Stimulated activated CD4-positive, alpha-beta T cell treated with anti-CD3 and anti-CD28 coated beads, Interleukin-4, amount 100 ng/mL, for 48 hours (primary cell): ENCODE measurements at regions not wholly inside any gene's neighbourhood (a gene's known extent, or its start where the extent isn't known, plus 50 kb on each side); places are given as distances from the start of the nearest gene placed in this dataset.
"Not testable (repeated sequence)": the region's sequence is repeated elsewhere in the genome, so short reads cannot be mapped to it uniquely, and the experiment has no call there.

Experiments used
- DNase-seq, 2 donors: peaks; one replicate each; pipeline ENCODE4 v3.0.0-alpha.2; 2020; ENCODE audit warnings: low read depth in 2 of 2

- no peak for DNase-seq
These were observed 200.6 kb upstream of the ROBO1 start for GRCh38 chr3:79968418-79968817.

DNA sequence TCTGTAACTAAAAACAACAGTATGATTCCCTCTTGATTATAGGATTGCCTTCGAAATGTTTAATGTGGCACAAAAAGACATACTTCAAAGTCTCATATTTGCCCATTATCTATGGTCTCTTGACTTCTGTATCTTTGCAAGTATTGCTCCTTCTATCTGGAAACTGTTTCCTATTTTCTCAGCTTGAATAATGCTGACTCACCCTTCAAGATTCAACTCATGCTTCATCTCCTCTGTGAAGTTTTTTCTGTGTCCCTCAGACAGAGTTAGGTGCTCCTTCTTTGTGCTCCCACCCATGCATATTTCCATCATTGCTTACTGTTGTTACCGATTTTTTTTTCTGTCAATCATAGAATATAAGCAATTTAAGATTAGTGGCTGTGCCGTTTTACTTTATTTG is 192.8 kb upstream of the ROBO1 start:
- no peak for DNase-seq

- DNase-seq: no peak
These were observed 189.3 kb upstream of the ROBO1 start for GRCh38 chr3:79957066-79957465.

DNA sequence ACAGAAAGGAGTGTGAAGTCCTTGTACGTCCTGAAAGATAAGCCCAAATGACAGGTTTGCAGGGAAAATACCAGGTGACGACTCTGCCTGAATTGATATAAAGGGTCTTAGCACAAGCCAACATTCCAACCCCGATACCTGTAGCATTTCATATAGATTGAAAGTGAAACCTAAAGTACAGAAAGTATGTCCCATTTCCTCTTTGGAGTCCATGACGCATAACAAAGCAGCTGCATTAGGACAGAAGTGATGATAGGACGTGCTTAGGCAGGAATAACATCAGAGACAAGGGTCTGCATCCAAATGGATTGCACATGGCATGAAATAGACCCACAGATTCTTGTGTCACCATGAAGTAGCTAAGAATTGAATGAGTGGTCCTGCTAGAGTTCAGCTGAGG is 187.0 kb upstream of the ROBO1 start:
- no peak for DNase-seq

DNA sequence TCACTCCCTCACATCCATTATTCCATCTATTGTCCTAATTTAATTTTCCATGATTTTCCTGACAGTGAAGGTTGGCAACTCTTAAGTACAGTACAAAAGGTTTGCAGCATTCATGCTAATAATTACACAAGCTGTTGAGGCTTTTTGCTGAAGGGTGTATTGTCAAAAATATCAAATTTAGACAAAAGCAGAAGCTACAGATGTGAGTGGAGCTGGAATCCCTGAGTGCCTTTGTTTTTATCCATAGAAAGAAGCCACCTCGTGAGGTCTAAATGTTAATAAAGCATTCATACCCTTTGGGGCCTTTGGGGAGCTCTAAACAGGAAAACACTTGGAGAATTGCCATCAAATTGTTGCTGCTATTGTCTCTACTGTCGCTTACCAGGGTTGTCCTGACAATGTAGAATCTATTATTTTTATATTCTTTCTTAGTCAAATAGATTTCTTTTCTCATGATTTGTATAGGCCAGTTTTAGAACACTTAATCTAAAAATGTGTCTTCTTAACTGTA is 185.8 kb upstream of the ROBO1 start:
- DNase-seq: no peak

GRCh38 chr3:79951426-79951825 is 183.6 kb upstream of the ROBO1 start:
- DNase-seq: not testable (repeated sequence)

GRCh38 chr3:79947957-79948356 is 180.2 kb upstream of the ROBO1 start:
- no peak for DNase-seq

DNA sequence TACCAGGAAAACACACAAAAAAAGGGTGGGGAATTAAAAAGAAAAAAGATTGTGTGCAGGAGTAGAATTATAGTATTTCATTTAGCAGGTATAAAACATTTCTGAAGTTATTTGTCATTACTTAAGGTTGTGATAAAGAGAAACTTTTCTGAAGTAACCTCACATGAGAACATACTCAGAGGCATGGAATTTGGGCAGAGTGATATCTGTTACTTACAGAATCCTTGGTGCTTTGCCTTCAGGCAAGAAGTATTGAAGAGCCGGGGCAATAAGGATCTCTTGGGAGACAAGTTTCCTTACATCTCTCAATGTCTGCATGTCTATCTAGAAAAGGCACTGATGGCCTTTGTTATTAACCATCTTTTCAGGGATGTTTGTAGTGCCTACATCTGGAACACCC is 179.7 kb upstream of the ROBO1 start:
- DNase-seq: no peak

- DNase-seq: no peak
These were observed 169.8 kb upstream of the ROBO1 start for GRCh38 chr3:79937567-79937966.

DNA sequence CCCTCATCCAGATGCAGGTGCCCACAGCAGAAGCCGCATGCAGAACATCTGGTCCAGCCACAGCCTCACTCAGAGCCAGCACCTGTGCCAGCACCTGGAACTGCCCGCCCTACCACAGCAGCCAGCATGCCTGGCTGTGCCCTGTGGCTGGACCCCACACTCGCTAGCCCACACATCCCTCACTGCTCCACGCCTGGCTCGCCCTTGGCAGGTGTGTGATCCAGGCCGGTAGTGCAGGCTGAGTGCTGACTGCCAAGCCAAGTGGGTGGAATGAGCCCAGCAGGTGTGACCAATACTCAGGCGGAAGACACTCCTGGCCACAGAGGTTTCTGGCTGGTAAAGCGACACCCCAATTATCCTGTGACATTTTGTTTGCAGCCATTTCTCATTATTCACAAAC is 162.4 kb upstream of the ROBO1 start:
- no peak for DNase-seq

- DNase-seq: no peak
These were observed 161.1 kb upstream of the ROBO1 start for GRCh38 chr3:79928687-79929408.

- no peak for DNase-seq
These were observed 158.7 kb upstream of the ROBO1 start for GRCh38 chr3:79926522-79926921.

GRCh38 chr3:79922633-79923032 is 154.8 kb upstream of the ROBO1 start:
- DNase-seq: no peak

GRCh38 chr3:79917561-79917960 is 149.8 kb upstream of the ROBO1 start:
- no peak for DNase-seq

DNA sequence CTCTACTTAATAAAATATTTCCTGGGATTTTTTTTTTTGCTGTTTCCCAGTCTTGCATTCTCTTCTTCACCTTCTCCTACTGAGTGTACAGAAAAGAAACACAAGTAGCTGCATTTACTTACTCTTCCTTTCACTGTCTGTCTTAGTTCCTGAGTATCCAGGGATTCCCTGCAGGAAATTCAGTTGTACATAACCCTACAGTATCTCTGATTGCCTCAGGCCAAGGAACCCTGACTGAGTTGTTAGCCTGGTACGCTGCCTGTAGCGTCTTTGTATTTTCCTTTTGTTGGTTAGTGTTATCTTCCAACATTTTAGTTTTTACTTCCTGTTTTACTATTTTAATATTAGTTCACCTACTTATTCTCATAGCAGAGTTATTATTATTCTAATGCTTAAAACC is 142.5 kb upstream of the ROBO1 start:
- DNase-seq: no peak

- DNase-seq: no peak
These were observed 138.3 kb upstream of the ROBO1 start for GRCh38 chr3:79906106-79906505.

- no peak for DNase-seq
These were observed 134.4 kb upstream of the ROBO1 start for GRCh38 chr3:79902151-79902550.

DNA sequence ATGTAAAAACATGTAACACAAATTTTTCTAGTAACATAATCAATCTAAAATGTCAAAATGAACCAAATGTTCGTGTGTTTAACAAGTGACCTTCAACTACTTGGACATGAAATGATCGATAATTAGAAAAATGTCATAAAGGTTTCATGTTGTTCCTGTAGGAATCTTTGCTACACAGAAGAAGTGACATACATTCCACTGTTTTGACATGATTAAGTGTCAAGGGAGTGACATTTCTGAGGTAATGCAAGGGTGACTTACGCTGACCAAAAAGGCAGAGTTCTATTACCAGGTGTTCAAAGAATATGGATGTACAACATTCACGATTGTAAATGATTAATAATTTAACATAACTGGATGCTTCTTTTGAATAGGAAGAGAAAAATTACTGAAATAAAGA is 131.1 kb upstream of the ROBO1 start:
- DNase-seq: no peak

- no peak for DNase-seq
These were observed 128.3 kb upstream of the ROBO1 start for GRCh38 chr3:79896086-79896485.

DNA sequence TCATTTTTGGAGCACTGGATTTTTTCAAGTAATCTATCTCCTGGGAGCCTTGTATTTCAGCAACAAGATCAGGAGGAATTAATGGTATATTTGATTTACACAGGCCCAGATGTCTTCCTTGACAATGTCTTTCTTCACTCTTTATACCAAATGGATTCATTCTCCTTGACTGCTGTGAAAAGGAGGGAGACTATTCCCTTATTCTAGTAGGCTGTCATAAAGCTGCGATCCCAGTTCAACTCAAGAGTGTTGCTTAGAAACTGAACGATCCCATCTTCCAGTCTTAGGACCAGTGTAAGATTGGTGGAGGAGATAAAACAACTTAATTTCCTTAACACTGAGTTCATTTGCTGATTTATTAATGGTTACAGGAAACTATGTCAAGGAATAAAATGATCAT is 119.4 kb upstream of the ROBO1 start:
- no peak for DNase-seq

GRCh38 chr3:79886204-79886603 is 118.4 kb upstream of the ROBO1 start:
- no peak for DNase-seq

DNA sequence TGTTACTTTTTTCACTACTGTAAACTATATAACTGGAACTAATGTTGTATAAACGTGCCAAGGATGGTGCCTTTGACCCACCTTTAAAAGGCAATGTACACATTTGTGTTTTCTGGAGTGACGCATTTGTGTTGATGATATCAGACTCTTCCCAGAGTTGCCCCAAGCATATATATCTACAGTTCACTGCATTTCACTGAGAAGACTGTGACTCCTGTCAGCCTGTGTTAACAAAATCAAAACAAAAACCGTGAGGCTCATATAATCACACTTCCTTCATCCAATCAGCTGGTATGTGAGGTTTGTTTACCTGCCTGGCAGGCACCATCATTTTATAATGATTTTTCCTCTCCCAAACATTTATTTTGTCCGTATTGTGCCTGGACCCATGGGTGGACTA is 117.6 kb upstream of the ROBO1 start:
- no peak for DNase-seq

- DNase-seq: no peak
These were observed 116.6 kb upstream of the ROBO1 start for GRCh38 chr3:79884354-79884753.

DNA sequence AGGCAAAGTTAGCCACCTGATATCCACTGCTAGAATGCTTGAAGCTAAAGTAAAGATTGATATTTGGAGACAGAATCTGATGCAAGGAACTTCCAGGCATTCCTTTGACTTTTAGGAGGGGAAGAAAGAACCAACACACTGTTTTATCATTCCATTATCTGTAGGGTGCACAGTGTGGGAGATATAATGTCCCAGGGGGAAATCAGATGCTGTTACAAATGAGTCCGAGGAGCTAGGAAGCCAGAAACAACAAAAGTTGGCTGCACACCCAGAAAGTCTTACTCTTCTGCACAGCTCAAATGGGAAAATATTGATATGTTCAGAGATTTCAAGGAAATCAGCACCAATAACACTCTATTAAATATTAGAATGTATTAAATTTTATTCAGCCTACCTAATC is 113.6 kb upstream of the ROBO1 start:
- DNase-seq: no peak
